ENCODE measurements at regions not wholly inside any gene's neighbourhood (a gene's known extent, or its start where the extent isn't known, plus 50 kb on each side); places are given as distances from the start of the nearest gene placed in this dataset.

- TF ChIP-seq, protein P1, sequence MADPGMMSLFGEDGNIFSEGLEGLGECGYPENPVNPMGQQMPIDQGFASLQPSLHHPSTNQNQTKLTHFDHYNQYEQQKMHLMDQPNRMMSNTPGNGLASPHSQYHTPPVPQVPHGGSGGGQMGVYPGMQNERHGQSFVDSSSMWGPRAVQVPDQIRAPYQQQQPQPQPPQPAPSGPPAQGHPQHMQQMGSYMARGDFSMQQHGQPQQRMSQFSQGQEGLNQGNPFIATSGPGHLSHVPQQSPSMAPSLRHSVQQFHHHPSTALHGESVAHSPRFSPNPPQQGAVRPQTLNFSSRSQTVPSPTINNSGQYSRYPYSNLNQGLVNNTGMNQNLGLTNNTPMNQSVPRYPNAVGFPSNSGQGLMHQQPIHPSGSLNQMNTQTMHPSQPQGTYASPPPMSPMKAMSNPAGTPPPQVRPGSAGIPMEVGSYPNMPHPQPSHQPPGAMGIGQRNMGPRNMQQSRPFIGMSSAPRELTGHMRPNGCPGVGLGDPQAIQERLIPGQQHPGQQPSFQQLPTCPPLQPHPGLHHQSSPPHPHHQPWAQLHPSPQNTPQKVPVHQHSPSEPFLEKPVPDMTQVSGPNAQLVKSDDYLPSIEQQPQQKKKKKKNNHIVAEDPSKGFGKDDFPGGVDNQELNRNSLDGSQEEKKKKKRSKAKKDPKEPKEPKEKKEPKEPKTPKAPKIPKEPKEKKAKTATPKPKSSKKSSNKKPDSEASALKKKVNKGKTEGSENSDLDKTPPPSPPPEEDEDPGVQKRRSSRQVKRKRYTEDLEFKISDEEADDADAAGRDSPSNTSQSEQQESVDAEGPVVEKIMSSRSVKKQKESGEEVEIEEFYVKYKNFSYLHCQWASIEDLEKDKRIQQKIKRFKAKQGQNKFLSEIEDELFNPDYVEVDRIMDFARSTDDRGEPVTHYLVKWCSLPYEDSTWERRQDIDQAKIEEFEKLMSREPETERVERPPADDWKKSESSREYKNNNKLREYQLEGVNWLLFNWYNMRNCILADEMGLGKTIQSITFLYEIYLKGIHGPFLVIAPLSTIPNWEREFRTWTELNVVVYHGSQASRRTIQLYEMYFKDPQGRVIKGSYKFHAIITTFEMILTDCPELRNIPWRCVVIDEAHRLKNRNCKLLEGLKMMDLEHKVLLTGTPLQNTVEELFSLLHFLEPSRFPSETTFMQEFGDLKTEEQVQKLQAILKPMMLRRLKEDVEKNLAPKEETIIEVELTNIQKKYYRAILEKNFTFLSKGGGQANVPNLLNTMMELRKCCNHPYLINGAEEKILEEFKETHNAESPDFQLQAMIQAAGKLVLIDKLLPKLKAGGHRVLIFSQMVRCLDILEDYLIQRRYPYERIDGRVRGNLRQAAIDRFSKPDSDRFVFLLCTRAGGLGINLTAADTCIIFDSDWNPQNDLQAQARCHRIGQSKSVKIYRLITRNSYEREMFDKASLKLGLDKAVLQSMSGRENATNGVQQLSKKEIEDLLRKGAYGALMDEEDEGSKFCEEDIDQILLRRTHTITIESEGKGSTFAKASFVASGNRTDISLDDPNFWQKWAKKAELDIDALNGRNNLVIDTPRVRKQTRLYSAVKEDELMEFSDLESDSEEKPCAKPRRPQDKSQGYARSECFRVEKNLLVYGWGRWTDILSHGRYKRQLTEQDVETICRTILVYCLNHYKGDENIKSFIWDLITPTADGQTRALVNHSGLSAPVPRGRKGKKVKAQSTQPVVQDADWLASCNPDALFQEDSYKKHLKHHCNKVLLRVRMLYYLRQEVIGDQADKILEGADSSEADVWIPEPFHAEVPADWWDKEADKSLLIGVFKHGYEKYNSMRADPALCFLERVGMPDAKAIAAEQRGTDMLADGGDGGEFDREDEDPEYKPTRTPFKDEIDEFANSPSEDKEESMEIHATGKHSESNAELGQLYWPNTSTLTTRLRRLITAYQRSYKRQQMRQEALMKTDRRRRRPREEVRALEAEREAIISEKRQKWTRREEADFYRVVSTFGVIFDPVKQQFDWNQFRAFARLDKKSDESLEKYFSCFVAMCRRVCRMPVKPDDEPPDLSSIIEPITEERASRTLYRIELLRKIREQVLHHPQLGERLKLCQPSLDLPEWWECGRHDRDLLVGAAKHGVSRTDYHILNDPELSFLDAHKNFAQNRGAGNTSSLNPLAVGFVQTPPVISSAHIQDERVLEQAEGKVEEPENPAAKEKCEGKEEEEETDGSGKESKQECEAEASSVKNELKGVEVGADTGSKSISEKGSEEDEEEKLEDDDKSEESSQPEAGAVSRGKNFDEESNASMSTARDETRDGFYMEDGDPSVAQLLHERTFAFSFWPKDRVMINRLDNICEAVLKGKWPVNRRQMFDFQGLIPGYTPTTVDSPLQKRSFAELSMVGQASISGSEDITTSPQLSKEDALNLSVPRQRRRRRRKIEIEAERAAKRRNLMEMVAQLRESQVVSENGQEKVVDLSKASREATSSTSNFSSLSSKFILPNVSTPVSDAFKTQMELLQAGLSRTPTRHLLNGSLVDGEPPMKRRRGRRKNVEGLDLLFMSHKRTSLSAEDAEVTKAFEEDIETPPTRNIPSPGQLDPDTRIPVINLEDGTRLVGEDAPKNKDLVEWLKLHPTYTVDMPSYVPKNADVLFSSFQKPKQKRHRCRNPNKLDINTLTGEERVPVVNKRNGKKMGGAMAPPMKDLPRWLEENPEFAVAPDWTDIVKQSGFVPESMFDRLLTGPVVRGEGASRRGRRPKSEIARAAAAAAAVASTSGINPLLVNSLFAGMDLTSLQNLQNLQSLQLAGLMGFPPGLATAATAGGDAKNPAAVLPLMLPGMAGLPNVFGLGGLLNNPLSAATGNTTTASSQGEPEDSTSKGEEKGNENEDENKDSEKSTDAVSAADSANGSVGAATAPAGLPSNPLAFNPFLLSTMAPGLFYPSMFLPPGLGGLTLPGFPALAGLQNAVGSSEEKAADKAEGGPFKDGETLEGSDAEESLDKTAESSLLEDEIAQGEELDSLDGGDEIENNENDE (IDR thresholded peaks at IDR 0.05; ENCODE audit: low read depth, low read length), result no peak
- TF ChIP-seq SMAD1 (IDR thresholded peaks at IDR 0.05; ENCODE audit: low read depth, low read length, partially characterized antibody) (no peak), ZNF398 (CRISPR knock-in tag; IDR thresholded peaks at IDR 0.05) (no peak), BACH1 (tag; IDR thresholded peaks at IDR 0.05) (no peak), VEZF1 (CRISPR knock-in tag; IDR thresholded peaks at IDR 0.05) (no peak)
Measured at GRCh38 chr3:82957079-82957478, 1195.6 kb upstream of the GBE1 start (continued).
